ENCODE measurements at regions not wholly inside any gene's neighbourhood (a gene's known extent, or its start where the extent isn't known, plus 50 kb on each side); places are given as distances from the start of the nearest gene placed in this dataset.

GRCh38 chr17:33873201-33873617 is 381.9 kb upstream of the CCL2 start:
- TF ChIP-seq, protein P1, sequence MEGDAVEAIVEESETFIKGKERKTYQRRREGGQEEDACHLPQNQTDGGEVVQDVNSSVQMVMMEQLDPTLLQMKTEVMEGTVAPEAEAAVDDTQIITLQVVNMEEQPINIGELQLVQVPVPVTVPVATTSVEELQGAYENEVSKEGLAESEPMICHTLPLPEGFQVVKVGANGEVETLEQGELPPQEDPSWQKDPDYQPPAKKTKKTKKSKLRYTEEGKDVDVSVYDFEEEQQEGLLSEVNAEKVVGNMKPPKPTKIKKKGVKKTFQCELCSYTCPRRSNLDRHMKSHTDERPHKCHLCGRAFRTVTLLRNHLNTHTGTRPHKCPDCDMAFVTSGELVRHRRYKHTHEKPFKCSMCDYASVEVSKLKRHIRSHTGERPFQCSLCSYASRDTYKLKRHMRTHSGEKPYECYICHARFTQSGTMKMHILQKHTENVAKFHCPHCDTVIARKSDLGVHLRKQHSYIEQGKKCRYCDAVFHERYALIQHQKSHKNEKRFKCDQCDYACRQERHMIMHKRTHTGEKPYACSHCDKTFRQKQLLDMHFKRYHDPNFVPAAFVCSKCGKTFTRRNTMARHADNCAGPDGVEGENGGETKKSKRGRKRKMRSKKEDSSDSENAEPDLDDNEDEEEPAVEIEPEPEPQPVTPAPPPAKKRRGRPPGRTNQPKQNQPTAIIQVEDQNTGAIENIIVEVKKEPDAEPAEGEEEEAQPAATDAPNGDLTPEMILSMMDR (IDR thresholded peaks at IDR 0.05; ENCODE audit: low read depth, low read length) = no peak
- TF ChIP-seq EZH2phosphoT487 (IDR thresholded peaks at IDR 0.05; ENCODE audit: low read depth) = no peak

All from OCI-LY3 (cell line).